Small intestine (tissue), 7 donors: ENCODE measurements at regions not wholly inside any gene's neighbourhood (a gene's known extent, or its start where the extent isn't known, plus 50 kb on each side); places are given as distances from the start of the nearest gene placed in this dataset.
"Not testable (repeated sequence)": the region's sequence is repeated elsewhere in the genome, so short reads cannot be mapped to it uniquely, and the experiment has no call there.

Source experiments
- DNase-seq, 2 donors: peaks; one replicate each; pipeline versions ENCODE4 v3.0.0 to v3.0.0-alpha.2; 2013
- FAIRE-seq: peaks from 2 replicates; lab custom pipeline; 2012; peaks lifted over from hg19 to GRCh38; lab: Jason Lieb, UNC
- H3K27ac ChIP-seq, 3 donors: one replicate each; pipeline ENCODE4 v1.5.1; 2013; ENCODE audit warnings: low read length in 2 of 3, mild to moderate bottlenecking in 2 of 3, control low read depth in 1 of 3, inconsistent platforms in 1 of 3, low read depth in 1 of 3, moderate library complexity in 1 of 3
- H3K27me3 ChIP-seq, 3 donors: one replicate each; pipeline ENCODE4 v1.6.1; 2013; ENCODE audit warnings: low read length in 3 of 3, inconsistent platforms in 1 of 3; ENCODE audit not compliant: control insufficient read depth in 3 of 3, insufficient read depth in 3 of 3
- H3K36me3 ChIP-seq, 3 donors: one replicate each; pipeline ENCODE4 v1.6.1; 2013; ENCODE audit warnings: low read length in 3 of 3, inconsistent platforms in 1 of 3, low read depth in 1 of 3, mild to moderate bottlenecking in 1 of 3, moderate library complexity in 1 of 3; ENCODE audit not compliant: control insufficient read depth in 3 of 3, insufficient read depth in 2 of 3
- H3K4me1 ChIP-seq, 3 donors: one replicate each; pipeline ENCODE4 v1.6.1; 2013; ENCODE audit warnings: low read length in 2 of 3, inconsistent platforms in 1 of 3, low read depth in 1 of 3, mild to moderate bottlenecking in 1 of 3, moderate library complexity in 1 of 3; ENCODE audit not compliant: control insufficient read depth in 3 of 3, insufficient read depth in 2 of 3
- H3K4me3 ChIP-seq, 3 donors: one replicate each; pipeline ENCODE4 v1.5.1; 2013; ENCODE audit warnings: low read length in 3 of 3, control low read depth in 1 of 3, inconsistent platforms in 1 of 3, low read depth in 1 of 3, mild to moderate bottlenecking in 1 of 3, moderate library complexity in 1 of 3
- H3K9me3 ChIP-seq, 2 donors: one replicate each; pipeline ENCODE4 v1.6.1; 2013; ENCODE audit warnings: low read depth in 1 of 2, low read length in 1 of 2; ENCODE audit not compliant: control insufficient read depth in 2 of 2, insufficient read depth in 1 of 2
- WGBS, 3 donors: extraction: QIAGEN DNeasy Blood & Tissue Kit; methylation state at CpG; one replicate each; pipeline ENCODE4 v1.1.7; 2013; 5-methylcytosine and 5-hydroxymethylcytosine counted together
- donor health status: healthy with polysubstance abuse.
- donor health status: control.
- donor health status: control.
- donor health status: Bipolar disorder and iron deficiency.
- donor health status: healthy.

DNA sequence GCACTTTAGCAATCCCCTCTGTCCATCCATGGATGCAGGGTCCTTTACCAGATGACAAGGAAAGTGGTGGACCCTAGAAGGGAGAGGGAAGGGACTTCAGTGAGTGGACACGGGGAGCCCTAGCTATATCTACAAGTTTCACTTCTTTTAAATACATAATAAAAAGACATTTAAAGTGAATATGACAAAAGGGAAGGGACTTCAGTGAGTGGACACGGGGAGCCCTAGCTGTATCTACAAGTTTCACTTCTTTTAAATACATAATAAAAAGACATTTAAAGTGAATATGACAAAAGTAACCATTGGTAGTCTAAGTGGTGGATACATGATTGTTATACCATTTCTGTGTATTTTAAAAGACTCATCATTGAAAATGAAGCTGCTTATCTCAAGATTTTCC lies 81.9 kb upstream of the HES1 start:
- Histone ChIP-seq H3K4me3 (no peak overlapping the region), H3K4me1 (peaks cover 0 to 2% (median 0%) of the 10 kb centered on the region in 3 donors), H3K36me3 (no peaks in the 10 kb centered on the region), H3K9me3 (peaks cover 0 to 19% of the 10 kb centered on the region in 2 donors), H3K27ac (no peak overlapping the region), H3K27me3 (no peaks in the 10 kb centered on the region)
- 81 to 90% (median 88%) methylated on average over 2 of the region's 2 CpGs for WGBS, 3 donors
- FAIRE-seq (no peak), DNase-seq (no peak)

DNA sequence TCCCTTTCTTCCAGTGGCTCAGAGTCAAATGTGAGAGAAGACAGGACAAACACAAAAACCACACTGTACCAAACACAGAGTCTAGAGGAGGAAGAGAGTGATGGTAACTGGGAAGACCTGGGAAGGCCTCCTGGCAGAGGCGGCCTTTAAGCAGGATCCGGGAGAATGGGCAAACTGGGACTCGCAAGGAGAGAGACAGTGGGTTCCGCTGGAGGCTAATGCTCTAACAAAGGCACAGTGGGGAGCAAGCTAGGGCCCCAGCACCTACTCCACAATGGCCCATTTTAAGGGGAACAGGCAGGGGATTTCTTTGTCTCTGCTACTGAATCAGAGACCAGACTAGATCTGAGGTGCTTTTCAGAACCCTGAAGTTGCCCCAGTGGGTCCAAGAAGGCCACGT lies 81.4 kb upstream of the HES1 start:
- no peaks in the 10 kb centered on the region for H3K27me3 ChIP-seq
- WGBS, 3 donors, result 93 to 99% (median 95%) methylated on average over 5 of the region's 5 CpGs
- peaks cover 0 to 2% (median 0%) of the 10 kb centered on the region in 3 donors for H3K4me1 ChIP-seq
- H3K4me3 ChIP-seq, result no peak overlapping the region
- no peaks in the 10 kb centered on the region for H3K36me3 ChIP-seq
- no peak overlapping the region for H3K27ac ChIP-seq
- FAIRE-seq (no peak), DNase-seq (no peak)
- H3K9me3 ChIP-seq, result peaks cover 0 to 19% of the 10 kb centered on the region in 2 donors

GRCh38 chr3:194054961-194055360 lies 81.0 kb upstream of the HES1 start:
- Histone ChIP-seq H3K4me1 (peaks cover 0 to 2% (median 0%) of the 10 kb centered on the region in 3 donors), H3K27me3 (no peaks in the 10 kb centered on the region), H3K4me3 (no peak overlapping the region), H3K27ac (no peak overlapping the region), H3K36me3 (no peaks in the 10 kb centered on the region), H3K9me3 (peaks cover 0 to 19% of the 10 kb centered on the region in 2 donors)
- WGBS, 3 donors, result 91 to 95% (median 93%) methylated on average over 3 of the region's 3 CpGs
- FAIRE-seq (no peak), DNase-seq (no peak)

DNA sequence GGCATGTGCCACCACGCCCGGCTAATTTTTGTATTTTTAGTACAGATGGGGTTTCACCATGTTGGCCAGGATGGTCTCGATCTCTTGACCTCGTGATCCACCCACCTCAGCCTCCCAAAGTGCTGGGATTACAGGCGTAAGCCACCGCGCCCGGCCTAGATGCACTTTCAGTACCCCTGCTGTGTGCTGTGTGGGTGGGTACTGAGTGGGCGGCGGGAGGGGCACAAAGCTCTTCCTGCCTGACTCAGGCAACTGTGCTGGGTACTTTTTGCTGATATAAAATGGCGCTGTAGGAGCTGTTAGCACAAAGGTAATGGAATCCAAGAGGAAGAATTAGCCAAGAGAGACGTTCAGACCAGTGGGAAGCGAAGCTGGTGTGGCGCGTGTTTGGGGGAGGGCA lies 79.6 kb upstream of the HES1 start:
- not testable (repeated sequence) for H3K27ac ChIP-seq, DNase-seq, FAIRE-seq, H3K36me3 ChIP-seq, H3K9me3 ChIP-seq, H3K4me1 ChIP-seq, H3K4me3 ChIP-seq, H3K27me3 ChIP-seq
- WGBS, 3 donors, result 86 to 91% (median 89%) methylated on average over 15 of the region's 15 CpGs

DNA sequence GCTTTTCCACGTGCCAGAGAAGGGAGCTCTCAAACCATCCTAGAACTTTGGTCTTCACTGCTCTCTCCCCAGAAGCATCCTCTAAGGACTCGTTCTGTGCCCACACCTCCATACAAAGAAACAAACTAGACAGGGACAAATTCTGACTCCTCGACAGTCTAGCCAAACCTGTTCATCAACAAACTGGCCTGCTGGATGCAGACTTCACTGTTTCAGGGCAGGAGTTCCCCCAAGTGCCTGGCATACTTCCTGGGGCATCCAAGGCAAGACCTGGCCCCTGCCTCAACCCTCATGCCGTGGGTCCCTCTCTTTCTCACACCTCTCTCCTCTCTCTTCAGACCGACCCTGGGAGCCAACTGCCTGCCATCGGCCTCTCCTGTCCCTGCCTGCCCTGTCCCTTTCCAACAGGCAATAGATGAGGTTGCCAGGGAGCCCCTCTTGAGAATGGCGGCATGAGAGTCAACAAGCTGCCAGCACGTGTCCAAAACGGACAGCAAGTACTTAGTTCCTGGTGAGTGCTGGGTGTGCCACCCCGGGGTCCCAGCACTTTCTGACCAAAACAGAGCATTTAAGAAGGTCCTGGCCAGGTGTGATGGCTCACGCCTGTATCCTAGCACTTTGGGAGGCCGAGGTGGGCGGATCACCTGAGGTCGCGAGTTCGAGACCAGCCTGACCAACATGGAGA lies 79.1 kb upstream of the HES1 start:
- 78 to 90% (median 81%) methylated on average over 16 of the region's 16 CpGs for WGBS, 3 donors
- DNase-seq (no peak), FAIRE-seq (no peak)
- Histone ChIP-seq H3K4me3 (no peak overlapping the region), H3K27me3 (no peaks in the 10 kb centered on the region), H3K4me1 (peaks cover 0 to 3% (median 2%) of the 10 kb centered on the region in 3 donors), H3K27ac (no peak overlapping the region), H3K9me3 (peaks cover 0 to 4% of the 10 kb centered on the region in 2 donors), H3K36me3 (no peaks in the 10 kb centered on the region)

- H3K4me3 ChIP-seq, result peak overlapping the region in 2 of 3 donors; percentile 6 to 19
- no peak overlapping the region for H3K27ac ChIP-seq
- H3K4me1 ChIP-seq, result peaks cover 0 to 3% (median 2%) of the 10 kb centered on the region in 3 donors
- DNase-seq, result no peak
- 45 to 55% (median 51%) methylated on average over 8 of the region's 8 CpGs for WGBS, 3 donors
- H3K9me3 ChIP-seq, result no peaks in the 10 kb centered on the region
- H3K36me3 ChIP-seq, result no peaks in the 10 kb centered on the region
- H3K27me3 ChIP-seq, result no peaks in the 10 kb centered on the region
- FAIRE-seq, result no peak
These were observed 78.3 kb upstream of the HES1 start for GRCh38 chr3:194057570-194058188.

DNA sequence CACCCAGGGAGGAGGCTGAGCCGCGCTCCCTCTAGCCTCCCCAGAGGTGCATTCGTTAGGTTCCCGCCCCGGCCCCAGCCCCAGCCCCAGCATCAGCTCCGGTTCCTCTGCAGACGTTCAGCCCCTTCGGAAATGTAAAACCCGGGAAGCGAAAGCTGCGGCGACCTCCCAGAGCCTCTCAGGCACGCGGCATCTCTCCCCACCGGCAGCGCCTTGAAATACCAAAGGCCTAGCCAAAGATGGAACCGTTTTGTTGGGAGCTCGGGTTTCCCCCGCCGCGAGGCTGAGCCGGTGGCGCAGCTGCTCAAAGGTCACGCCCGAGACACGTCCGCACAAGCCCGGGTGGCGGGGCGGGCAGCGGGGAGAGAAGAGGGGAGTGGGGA lies 77.8 kb upstream of the HES1 start:
- no peaks in the 10 kb centered on the region for H3K9me3 ChIP-seq
- DNase-seq, result peak; percentile 63 to 74
- 1 to 3% (median 2%) methylated on average over 30 to 31 of the region's 31 CpGs for WGBS, 3 donors
- H3K27ac ChIP-seq, result no peak overlapping the region
- H3K27me3 ChIP-seq, result no peaks in the 10 kb centered on the region
- H3K4me3 ChIP-seq, result peak overlapping the region in 2 of 3 donors; percentile 6 to 19
- peaks cover 0 to 3% (median 2%) of the 10 kb centered on the region in 3 donors for H3K4me1 ChIP-seq
- FAIRE-seq, result no peak
- no peaks in the 10 kb centered on the region for H3K36me3 ChIP-seq

GRCh38 chr3:194058753-194059152 lies 77.2 kb upstream of the HES1 start:
- H3K9me3 ChIP-seq, result no peaks in the 10 kb centered on the region
- H3K36me3 ChIP-seq, result no peaks in the 10 kb centered on the region
- DNase-seq (no peak), FAIRE-seq (no peak)
- peaks cover 0 to 3% (median 2%) of the 10 kb centered on the region in 3 donors for H3K4me1 ChIP-seq
- 50 to 58% (median 56%) methylated on average over 1 of the region's 1 CpG for WGBS, 3 donors
- no peak overlapping the region for H3K27ac ChIP-seq
- no peak overlapping the region for H3K4me3 ChIP-seq
- H3K27me3 ChIP-seq, result no peaks in the 10 kb centered on the region
